A673 (cell line): ENCODE measurements at regions not wholly inside any gene's neighbourhood (a gene's known extent, or its start where the extent isn't known, plus 50 kb on each side); places are given as distances from the start of the nearest gene placed in this dataset.

Source experiments
- CTCF ChIP-seq: fragments of 300-800, 200-600 bp; sonication (generic); conservative IDR thresholded peaks from 2 replicates; pipeline ENCODE4 v1.5.1; 2017; ENCODE audit warnings: low read depth, mild to moderate bottlenecking, antibody characterized with exemption, low read length, moderate library complexity, mixed read lengths
- EZH2 ChIP-seq: fragments of 200-600 bp; sonication (generic); IDR thresholded peaks from 2 replicates; pipeline ENCODE4 v1.6.1; 2017; ENCODE audit warnings: borderline replicate concordance, low read depth, mild to moderate bottlenecking, mixed read lengths, antibody characterized with exemption, low read length; ENCODE audit not compliant: poor library complexity, severe bottlenecking

DNA sequence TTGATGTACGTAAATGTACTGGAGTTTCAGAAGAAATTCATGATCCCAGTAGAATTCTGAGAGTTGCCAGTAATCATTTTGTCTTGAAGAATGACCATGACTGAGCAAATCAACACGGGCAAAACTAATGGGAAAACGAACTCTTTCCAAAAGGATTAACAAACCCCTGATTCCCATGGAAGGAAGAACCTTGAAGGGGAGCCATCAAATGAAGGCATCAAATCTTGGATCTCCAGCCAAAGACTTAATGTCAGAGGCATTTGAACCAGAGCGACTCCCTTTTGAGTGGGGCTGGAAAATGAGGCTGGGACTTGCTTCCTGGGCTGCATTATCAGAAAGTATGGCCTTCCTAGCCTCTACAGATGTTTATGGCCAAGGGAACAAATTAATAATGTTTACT, 364.4 kb upstream of the PRKCQ start:
- TF ChIP-seq EZH2 = no peak
- TF ChIP-seq CTCF = no peak
